Hepatocyte (in vitro differentiated cells): ENCODE measurements at regions not wholly inside any gene's neighbourhood (a gene's known extent, or its start where the extent isn't known, plus 50 kb on each side); places are given as distances from the start of the nearest gene placed in this dataset.

Source experiments
- DNase-seq: peaks from one replicate; pipeline ENCODE4 v3.0.0-alpha.2; 2016; ENCODE audit warnings: low spot score
- H2AFZ ChIP-seq: fragments of 200-600 bp; sonication (generic); 2 replicates; pipeline ENCODE4 v1.6.0; 2016; ENCODE audit warnings: antibody characterized with exemption, mild to moderate bottlenecking
- H3K27ac ChIP-seq: fragments of 200-600 bp; sonication (generic); 2 replicates; pipeline ENCODE4 v1.5.1; 2016; ENCODE audit warnings: mild to moderate bottlenecking
- H3K27me3 ChIP-seq: fragments of 200-600 bp; sonication (generic); 2 replicates; pipeline ENCODE4 v1.6.1; 2016
- H3K36me3 ChIP-seq: fragments of 200-600 bp; sonication (generic); replicated peaks from 2 replicates; pipeline ENCODE4 v1.5.1; 2016; ENCODE audit warnings: low read depth; ENCODE audit not compliant: insufficient read depth
- H3K4me1 ChIP-seq: fragments of 200-600 bp; sonication (generic); 2 replicates; pipeline ENCODE4 v1.5.1; 2016; ENCODE audit warnings: mild to moderate bottlenecking, moderate library complexity; ENCODE audit not compliant: insufficient read depth
- H3K4me2 ChIP-seq: fragments of 200-600 bp; sonication (generic); 2 replicates; pipeline ENCODE4 v1.6.0; 2016
- H3K4me3 ChIP-seq: fragments of 200-600 bp; sonication (generic); 2 replicates; pipeline ENCODE4 v1.5.1; 2016; ENCODE audit warnings: mild to moderate bottlenecking
- H3K79me2 ChIP-seq: fragments of 200-600 bp; sonication (generic); 2 replicates; pipeline ENCODE4 v1.6.0; 2017; ENCODE audit warnings: mild to moderate bottlenecking
- H3K9me2 ChIP-seq: fragments of 200-600 bp; sonication (generic); replicated peaks from 2 replicates; pipeline ENCODE4 v1.6.0; 2017; ENCODE audit warnings: mild to moderate bottlenecking; ENCODE audit not compliant: insufficient read depth
- H3K9me3 ChIP-seq: fragments of 200-600 bp; sonication (generic); 2 replicates; pipeline ENCODE4 v1.5.1; 2016; ENCODE audit warnings: low read depth, mild to moderate bottlenecking
- H4K20me1 ChIP-seq: fragments of 200-600 bp; sonication (generic); 2 replicates; pipeline ENCODE4 v1.6.0; 2016; ENCODE audit warnings: mild to moderate bottlenecking; ENCODE audit not compliant: insufficient read depth, poor library complexity, severe bottlenecking
- CTCF ChIP-seq: fragments of 200-600 bp; sonication (generic); IDR thresholded peaks from 2 replicates; pipeline ENCODE4 v1.5.1; 2016; ENCODE audit warnings: antibody characterized with exemption, mild to moderate bottlenecking; ENCODE audit not compliant: poor library complexity
- EZH2 ChIP-seq: fragments of 200-600 bp; sonication (generic); IDR thresholded peaks from 2 replicates; pipeline ENCODE4 v1.6.1; 2016; ENCODE audit warnings: antibody characterized with exemption, mild to moderate bottlenecking, borderline replicate concordance
- EZH2phosphoT487 ChIP-seq: fragments of 200-600 bp; sonication (generic); IDR thresholded peaks from one replicate; pipeline ENCODE4 v1.6.1; 2018; ENCODE audit warnings: antibody characterized with exemption, mild to moderate bottlenecking, low read depth, moderate library complexity; ENCODE audit not compliant: unreplicated experiment, severe bottlenecking
- WGBS: methylation state at CpG from one replicate; pipeline ENCODE4 v1.1.6; 2016; ENCODE audit warnings: low lambda C conversion rate; ENCODE audit errors: missing lambda C conversion rate; 5-methylcytosine and 5-hydroxymethylcytosine counted together

GRCh38 chr7:131004371-131004770 is 270.4 kb upstream of the KLF14 start:
- Histone ChIP-seq H3K36me3 (no peaks in the 10 kb centered on the region), H3K4me2 (no peak overlapping the region), H3K27ac (no peak overlapping the region), H3K9me3 (no peaks in the 10 kb centered on the region), H3K9me2 (no peaks in the 10 kb centered on the region), H3K79me2 (no peaks in the 10 kb centered on the region), H3K4me3 (no peak overlapping the region), H2AFZ (no peak overlapping the region), H3K27me3 (no peaks in the 10 kb centered on the region), H3K4me1 (peaks cover 2% of the 10 kb centered on the region), H4K20me1 (no peaks in the 10 kb centered on the region)
- no peak for TF ChIP-seq EZH2phosphoT487
- no peak for TF ChIP-seq EZH2
- TF ChIP-seq CTCF, result no peak
- 0% methylated on average over 1 of the region's 1 CpG for WGBS
- DNase-seq, result no peak

- Histone ChIP-seq H3K9me3 (no peaks in the 10 kb centered on the region), H3K36me3 (no peaks in the 10 kb centered on the region), H3K27me3 (no peaks in the 10 kb centered on the region), H3K4me1 (peaks cover 18% of the 10 kb centered on the region), H3K9me2 (no peaks in the 10 kb centered on the region), H4K20me1 (no peaks in the 10 kb centered on the region), H3K27ac (peak overlapping the region; percentile 76), H3K4me3 (no peak overlapping the region), H3K4me2 (peak overlapping the region; percentile 29), H2AFZ (peak overlapping the region; percentile 63), H3K79me2 (no peaks in the 10 kb centered on the region)
- DNase-seq, result peak; percentile 87
- WGBS, result 50% methylated on average over 19 of the region's 19 CpGs
- TF ChIP-seq CTCF, result peak; percentile 71
- TF ChIP-seq EZH2phosphoT487, result no peak
Measured at GRCh38 chr7:131007439-131008330, 273.7 kb upstream of the KLF14 start.

GRCh38 chr7:131008840-131009711 is 275.1 kb upstream of the KLF14 start:
- 70% methylated on average over 5 of the region's 5 CpGs for WGBS
- H4K20me1 ChIP-seq, result no peaks in the 10 kb centered on the region
- no peak overlapping the region for H2AFZ ChIP-seq
- no peaks in the 10 kb centered on the region for H3K36me3 ChIP-seq
- DNase-seq, result no peak
- peaks cover 24% of the 10 kb centered on the region for H3K4me1 ChIP-seq
- peak overlapping the region; percentile 53 for H3K27ac ChIP-seq
- peaks cover 5% of the 10 kb centered on the region for H3K79me2 ChIP-seq
- H3K4me3 ChIP-seq, result no peak overlapping the region
- TF ChIP-seq EZH2phosphoT487, result no peak
- no peak for TF ChIP-seq CTCF
- no peak for TF ChIP-seq EZH2
- H3K27me3 ChIP-seq, result no peaks in the 10 kb centered on the region
- no peak overlapping the region for H3K4me2 ChIP-seq
- no peaks in the 10 kb centered on the region for H3K9me2 ChIP-seq
- no peaks in the 10 kb centered on the region for H3K9me3 ChIP-seq
